ENCODE measurements at regions not wholly inside any gene's neighbourhood (a gene's known extent, or its start where the extent isn't known, plus 50 kb on each side); places are given as distances from the start of the nearest gene placed in this dataset.

DNA sequence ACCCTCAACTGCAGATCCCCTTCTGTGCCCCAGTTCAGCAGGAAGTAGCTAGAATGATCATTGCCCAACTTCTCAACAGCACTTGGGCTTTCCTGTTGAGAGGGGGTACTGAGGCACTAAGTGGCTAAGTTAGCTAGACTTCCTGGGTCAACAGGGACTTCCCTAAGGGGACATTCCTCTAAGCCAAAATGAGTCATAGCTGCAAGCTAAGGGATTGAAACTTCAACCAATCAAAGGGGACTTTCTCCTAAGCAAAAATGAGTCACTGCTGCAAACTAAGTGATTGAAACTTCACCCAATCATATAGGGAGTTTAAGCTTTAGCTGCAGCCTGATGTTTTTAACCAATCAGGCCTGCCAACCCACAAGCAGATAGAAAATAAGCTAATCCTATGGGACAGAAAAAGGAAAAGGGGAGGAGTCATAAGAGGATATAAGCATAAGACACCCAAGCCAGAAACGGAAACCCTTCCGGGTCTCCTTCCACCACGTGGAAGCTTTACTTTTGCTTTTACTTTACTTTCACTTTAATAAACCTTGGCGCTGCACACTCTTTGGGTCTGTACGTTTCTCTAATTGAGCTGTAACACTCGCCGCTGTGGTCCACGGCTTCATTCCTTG lies 659.0 kb upstream of the HS3ST5 start:
- H3K27ac ChIP-seq (ENCODE audit: low read depth, low read length), result no peak overlapping the region
- H2AK5ac ChIP-seq (ENCODE audit: low read length), result no peak overlapping the region
- H3K27me3 ChIP-seq (ENCODE audit: insufficient read depth, low read length, poor library complexity), result no peaks in the 10 kb centered on the region
- H2BK120ac ChIP-seq (ENCODE audit: low read depth, low read length), result no peak overlapping the region
- no peak overlapping the region for H2BK5ac ChIP-seq (ENCODE audit: low read length)
- no CpG with 5 or more reads among the region's 8 CpGs for WGBS (ENCODE audit: extremely low coverage, insufficient coverage, low lambda C conversion rate)
- H3K79me2 ChIP-seq (ENCODE audit: control insufficient read depth, insufficient read depth, low read length), result no peaks in the 10 kb centered on the region
- no peaks in the 10 kb centered on the region for H3K36me3 ChIP-seq (ENCODE audit: control insufficient read depth, insufficient read depth, low read length)
- no peak overlapping the region for H3K9ac ChIP-seq (ENCODE audit: low read length)
- no peak overlapping the region for H3K4me2 ChIP-seq (ENCODE audit: low read length)
- no peak overlapping the region for H3K23ac ChIP-seq (ENCODE audit: low read length)
- H4K5ac ChIP-seq (ENCODE audit: low read length), result no peak overlapping the region
- DNase-seq, result no peak
- no peak overlapping the region for H3K4ac ChIP-seq (ENCODE audit: low read depth, low read length)
- no peaks in the 10 kb centered on the region for H3K4me1 ChIP-seq (ENCODE audit: control insufficient read depth, low read depth, low read length)
- no peaks in the 10 kb centered on the region for H3K79me1 ChIP-seq (ENCODE audit: low read length)
- no peak overlapping the region for H3K56ac ChIP-seq (ENCODE audit: low read length)
- H3K4me3 ChIP-seq (ENCODE audit: low read length), result no peak overlapping the region
- no peak overlapping the region for H3K18ac ChIP-seq (ENCODE audit: low read length)
- H4K8ac ChIP-seq (ENCODE audit: low read depth, low read length), result no peak overlapping the region
- H2BK15ac ChIP-seq (replicated peaks; ENCODE audit: low read depth), result no peak overlapping the region

DNA sequence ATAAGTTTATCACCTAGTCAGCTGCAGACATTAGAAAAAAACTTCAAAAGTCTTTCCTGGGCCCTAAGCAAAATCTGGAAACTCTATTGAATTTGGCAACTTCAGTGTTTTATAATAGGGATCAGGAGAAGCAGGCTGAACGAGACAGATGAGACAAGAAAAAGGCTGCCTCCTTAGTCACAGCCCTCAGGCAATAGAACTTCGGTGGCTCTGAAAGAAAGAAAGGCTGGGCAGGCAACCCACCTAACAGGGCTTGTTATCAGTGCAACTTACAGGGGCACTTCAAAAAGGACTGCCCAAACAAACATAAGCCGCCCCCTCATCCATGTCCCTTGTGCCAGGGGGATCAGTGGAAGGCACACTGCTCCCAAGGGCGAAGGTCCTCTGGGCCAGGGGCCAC lies 657.9 kb upstream of the HS3ST5 start:
- no peak overlapping the region for H3K4ac ChIP-seq (ENCODE audit: low read depth, low read length)
- no peak overlapping the region for H2BK15ac ChIP-seq (replicated peaks; ENCODE audit: low read depth)
- no peak overlapping the region for H3K9ac ChIP-seq (ENCODE audit: low read length)
- H2AK5ac ChIP-seq (ENCODE audit: low read length), result no peak overlapping the region
- no CpG with 5 or more reads among the region's 4 CpGs for WGBS (ENCODE audit: extremely low coverage, insufficient coverage, low lambda C conversion rate)
- H2BK120ac ChIP-seq (ENCODE audit: low read depth, low read length), result no peak overlapping the region
- H2BK5ac ChIP-seq (ENCODE audit: low read length), result no peak overlapping the region
- no peak overlapping the region for H4K5ac ChIP-seq (ENCODE audit: low read length)
- H3K23ac ChIP-seq (ENCODE audit: low read length), result no peak overlapping the region
- H3K36me3 ChIP-seq (ENCODE audit: control insufficient read depth, insufficient read depth, low read length), result no peaks in the 10 kb centered on the region
- H3K4me2 ChIP-seq (ENCODE audit: low read length), result no peak overlapping the region
- no peak overlapping the region for H3K56ac ChIP-seq (ENCODE audit: low read length)
- no peak overlapping the region for H4K8ac ChIP-seq (ENCODE audit: low read depth, low read length)
- no peaks in the 10 kb centered on the region for H3K79me2 ChIP-seq (ENCODE audit: control insufficient read depth, insufficient read depth, low read length)
- H3K4me3 ChIP-seq (ENCODE audit: low read length), result no peak overlapping the region
- no peaks in the 10 kb centered on the region for H3K4me1 ChIP-seq (ENCODE audit: control insufficient read depth, low read depth, low read length)
- no peak for DNase-seq
- no peak overlapping the region for H3K27ac ChIP-seq (ENCODE audit: low read depth, low read length)
- no peaks in the 10 kb centered on the region for H3K79me1 ChIP-seq (ENCODE audit: low read length)
- no peaks in the 10 kb centered on the region for H3K27me3 ChIP-seq (ENCODE audit: insufficient read depth, low read length, poor library complexity)
- H3K18ac ChIP-seq (ENCODE audit: low read length), result no peak overlapping the region

DNA sequence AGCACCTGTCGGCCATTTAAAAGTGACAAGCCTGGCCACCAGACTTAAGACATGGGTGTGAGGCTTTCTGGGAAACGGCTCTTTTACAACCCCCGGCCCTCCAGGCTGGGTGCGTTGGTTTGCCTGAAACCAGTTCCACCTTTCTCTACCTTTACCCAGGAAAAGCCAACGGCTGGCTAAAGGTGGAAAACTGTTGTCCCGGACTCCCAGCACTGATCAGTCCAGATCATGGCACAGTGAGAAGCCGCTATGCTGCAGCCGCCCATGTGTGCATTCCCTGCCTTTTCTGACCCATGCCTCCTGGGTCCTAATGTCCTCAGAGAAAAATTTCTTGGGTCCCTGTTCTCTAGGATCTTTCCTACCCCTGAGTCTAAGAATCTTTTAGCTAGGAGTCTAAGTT lies 655.7 kb upstream of the HS3ST5 start:
- Histone ChIP-seq H3K79me2 (ENCODE audit: control insufficient read depth, insufficient read depth, low read length) (no peaks in the 10 kb centered on the region), H3K4me1 (ENCODE audit: control insufficient read depth, low read depth, low read length) (no peaks in the 10 kb centered on the region), H3K4ac (ENCODE audit: low read depth, low read length) (no peak overlapping the region), H2BK120ac (ENCODE audit: low read depth, low read length) (no peak overlapping the region), H3K79me1 (ENCODE audit: low read length) (no peaks in the 10 kb centered on the region), H3K4me3 (ENCODE audit: low read length) (no peak overlapping the region), H2AK5ac (ENCODE audit: low read length) (no peak overlapping the region), H3K56ac (ENCODE audit: low read length) (no peak overlapping the region), H3K9ac (ENCODE audit: low read length) (no peak overlapping the region), H2BK5ac (ENCODE audit: low read length) (no peak overlapping the region), H2BK15ac (replicated peaks; ENCODE audit: low read depth) (no peak overlapping the region), H4K8ac (ENCODE audit: low read depth, low read length) (no peak overlapping the region), H3K36me3 (ENCODE audit: control insufficient read depth, insufficient read depth, low read length) (no peaks in the 10 kb centered on the region), H3K27ac (ENCODE audit: low read depth, low read length) (no peak overlapping the region), H3K27me3 (ENCODE audit: insufficient read depth, low read length, poor library complexity) (no peaks in the 10 kb centered on the region), H3K23ac (ENCODE audit: low read length) (no peak overlapping the region), H3K4me2 (ENCODE audit: low read length) (no peak overlapping the region), H4K5ac (ENCODE audit: low read length) (no peak overlapping the region), H3K18ac (ENCODE audit: low read length) (no peak overlapping the region)
- no peak for DNase-seq
- WGBS (ENCODE audit: extremely low coverage, insufficient coverage, low lambda C conversion rate), result no CpG with 5 or more reads among the region's 8 CpGs

DNA sequence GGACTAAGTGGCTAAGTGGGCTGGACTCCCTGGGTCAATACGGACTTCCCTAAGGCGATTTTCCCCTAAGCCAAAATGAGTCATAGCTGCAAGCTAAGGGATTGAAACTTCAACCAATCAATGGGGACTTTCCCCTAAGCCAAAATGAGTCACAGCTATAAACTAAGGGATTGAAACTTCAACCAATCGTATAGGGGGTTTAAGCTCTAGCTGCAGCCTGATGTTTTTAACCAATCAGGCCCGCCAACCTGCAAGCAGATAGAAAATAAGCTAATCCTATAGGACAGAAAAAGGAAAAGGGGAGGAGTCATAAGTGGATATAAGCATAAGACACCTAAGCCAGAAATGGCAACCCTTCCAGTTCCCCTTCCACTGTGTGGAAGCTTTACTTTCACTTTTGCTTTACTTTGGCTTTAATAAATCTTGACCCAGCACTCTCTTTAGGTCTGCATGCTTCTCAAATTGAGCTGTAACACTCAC lies 655.0 kb upstream of the HS3ST5 start:
- H3K4me2 ChIP-seq (ENCODE audit: low read length), result no peak overlapping the region
- no peak overlapping the region for H3K18ac ChIP-seq (ENCODE audit: low read length)
- H3K23ac ChIP-seq (ENCODE audit: low read length), result no peak overlapping the region
- no peaks in the 10 kb centered on the region for H3K4me1 ChIP-seq (ENCODE audit: control insufficient read depth, low read depth, low read length)
- H2BK15ac ChIP-seq (replicated peaks; ENCODE audit: low read depth), result no peak overlapping the region
- no peak overlapping the region for H4K8ac ChIP-seq (ENCODE audit: low read depth, low read length)
- no peak overlapping the region for H4K5ac ChIP-seq (ENCODE audit: low read length)
- no peak overlapping the region for H3K56ac ChIP-seq (ENCODE audit: low read length)
- H3K27me3 ChIP-seq (ENCODE audit: insufficient read depth, low read length, poor library complexity), result no peaks in the 10 kb centered on the region
- H3K79me2 ChIP-seq (ENCODE audit: control insufficient read depth, insufficient read depth, low read length), result no peaks in the 10 kb centered on the region
- no peak overlapping the region for H3K9ac ChIP-seq (ENCODE audit: low read length)
- no peak overlapping the region for H3K4ac ChIP-seq (ENCODE audit: low read depth, low read length)
- DNase-seq, result no peak
- no peak overlapping the region for H2BK120ac ChIP-seq (ENCODE audit: low read depth, low read length)
- H2BK5ac ChIP-seq (ENCODE audit: low read length), result no peak overlapping the region
- no peaks in the 10 kb centered on the region for H3K36me3 ChIP-seq (ENCODE audit: control insufficient read depth, insufficient read depth, low read length)
- WGBS (ENCODE audit: extremely low coverage, insufficient coverage, low lambda C conversion rate), result no CpG with 5 or more reads among the region's 4 CpGs
- no peak overlapping the region for H3K27ac ChIP-seq (ENCODE audit: low read depth, low read length)
- no peak overlapping the region for H3K4me3 ChIP-seq (ENCODE audit: low read length)
- no peak overlapping the region for H2AK5ac ChIP-seq (ENCODE audit: low read length)
- no peaks in the 10 kb centered on the region for H3K79me1 ChIP-seq (ENCODE audit: low read length)

DNA sequence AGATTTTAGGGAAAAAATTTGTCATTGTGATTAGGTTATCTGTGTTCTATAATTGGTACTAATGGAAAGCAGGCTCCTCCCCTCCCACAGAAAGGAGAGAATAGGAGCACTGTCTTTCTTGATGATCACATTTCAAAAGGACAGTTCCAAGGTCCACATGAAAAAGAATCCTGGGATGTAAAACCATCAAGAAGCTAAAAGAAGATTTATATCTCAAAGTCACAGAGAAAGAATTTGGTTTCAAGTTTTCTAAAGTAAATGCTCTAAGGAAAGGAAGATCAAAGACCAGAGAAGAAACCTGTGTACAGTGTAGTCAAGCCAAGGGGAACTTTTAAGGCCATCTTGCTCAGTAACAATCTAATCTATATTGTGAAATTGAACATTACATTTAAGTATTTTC lies 652.7 kb upstream of the HS3ST5 start:
- no peaks in the 10 kb centered on the region for H3K79me2 ChIP-seq (ENCODE audit: control insufficient read depth, insufficient read depth, low read length)
- H3K18ac ChIP-seq (ENCODE audit: low read length), result no peak overlapping the region
- no peak overlapping the region for H2AK5ac ChIP-seq (ENCODE audit: low read length)
- H3K79me1 ChIP-seq (ENCODE audit: low read length), result no peaks in the 10 kb centered on the region
- H2BK5ac ChIP-seq (ENCODE audit: low read length), result no peak overlapping the region
- H3K9ac ChIP-seq (ENCODE audit: low read length), result no peak overlapping the region
- DNase-seq, result no peak
- no peaks in the 10 kb centered on the region for H3K4me1 ChIP-seq (ENCODE audit: control insufficient read depth, low read depth, low read length)
- no peak overlapping the region for H4K5ac ChIP-seq (ENCODE audit: low read length)
- no peak overlapping the region for H4K8ac ChIP-seq (ENCODE audit: low read depth, low read length)
- H3K27me3 ChIP-seq (ENCODE audit: insufficient read depth, low read length, poor library complexity), result no peaks in the 10 kb centered on the region
- H3K27ac ChIP-seq (ENCODE audit: low read depth, low read length), result no peak overlapping the region
- no peak overlapping the region for H3K23ac ChIP-seq (ENCODE audit: low read length)
- H3K56ac ChIP-seq (ENCODE audit: low read length), result no peak overlapping the region
- H3K36me3 ChIP-seq (ENCODE audit: control insufficient read depth, insufficient read depth, low read length), result no peaks in the 10 kb centered on the region
- H2BK120ac ChIP-seq (ENCODE audit: low read depth, low read length), result no peak overlapping the region
- H3K4me3 ChIP-seq (ENCODE audit: low read length), result no peak overlapping the region
- no peak overlapping the region for H3K4ac ChIP-seq (ENCODE audit: low read depth, low read length)
- no peak overlapping the region for H2BK15ac ChIP-seq (replicated peaks; ENCODE audit: low read depth)
- no peak overlapping the region for H3K4me2 ChIP-seq (ENCODE audit: low read length)

DNA sequence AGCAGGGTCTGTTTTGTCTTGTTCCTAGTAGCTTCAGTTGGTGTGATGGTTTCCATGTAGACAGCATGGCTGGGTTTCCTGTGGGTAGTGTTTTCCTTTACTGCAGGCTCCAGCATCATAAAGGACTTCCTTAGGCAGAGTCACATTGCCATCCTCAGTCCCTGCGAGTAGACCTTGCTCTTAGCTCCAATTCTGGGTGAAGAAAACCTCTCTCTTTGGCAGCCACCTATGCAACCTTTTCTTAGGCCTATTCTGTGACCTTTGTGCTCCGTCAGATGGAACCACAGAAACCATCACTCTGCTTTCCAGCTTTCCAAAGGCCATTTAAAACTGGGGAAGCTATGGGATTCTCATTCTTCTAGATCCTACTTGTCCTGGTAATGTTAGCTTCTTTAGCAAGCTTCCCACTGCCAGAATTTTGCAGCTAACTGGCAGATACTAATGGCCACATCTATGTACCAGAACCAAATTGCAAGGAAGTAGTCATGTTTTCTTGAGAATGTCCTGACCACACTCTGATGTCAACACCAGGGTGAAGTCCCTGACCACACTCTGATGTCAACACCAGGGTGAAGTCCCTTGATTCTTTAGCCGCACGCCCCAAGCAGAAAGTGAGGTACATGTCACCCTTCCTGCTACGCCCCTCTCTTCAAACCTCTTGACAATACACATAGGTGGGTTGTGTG lies 646.6 kb upstream of the HS3ST5 start:
- no peak overlapping the region for H3K4me2 ChIP-seq (ENCODE audit: low read length)
- no peak overlapping the region for H3K23ac ChIP-seq (ENCODE audit: low read length)
- no peak overlapping the region for H3K9ac ChIP-seq (ENCODE audit: low read length)
- H3K4me3 ChIP-seq (ENCODE audit: low read length), result no peak overlapping the region
- no CpG with 5 or more reads among the region's 5 CpGs for WGBS (ENCODE audit: extremely low coverage, insufficient coverage, low lambda C conversion rate)
- no peak for DNase-seq
- no peak overlapping the region for H4K8ac ChIP-seq (ENCODE audit: low read depth, low read length)
- H3K4ac ChIP-seq (ENCODE audit: low read depth, low read length), result no peak overlapping the region
- no peaks in the 10 kb centered on the region for H3K27me3 ChIP-seq (ENCODE audit: insufficient read depth, low read length, poor library complexity)
- no peak overlapping the region for H2AK5ac ChIP-seq (ENCODE audit: low read length)
- no peak overlapping the region for H3K18ac ChIP-seq (ENCODE audit: low read length)
- H3K79me1 ChIP-seq (ENCODE audit: low read length), result no peaks in the 10 kb centered on the region
- H3K27ac ChIP-seq (ENCODE audit: low read depth, low read length), result no peak overlapping the region
- H3K4me1 ChIP-seq (ENCODE audit: control insufficient read depth, low read depth, low read length), result no peaks in the 10 kb centered on the region
- no peak overlapping the region for H2BK120ac ChIP-seq (ENCODE audit: low read depth, low read length)
- no peaks in the 10 kb centered on the region for H3K36me3 ChIP-seq (ENCODE audit: control insufficient read depth, insufficient read depth, low read length)
- no peak overlapping the region for H2BK15ac ChIP-seq (replicated peaks; ENCODE audit: low read depth)
- H2BK5ac ChIP-seq (ENCODE audit: low read length), result no peak overlapping the region
- H4K5ac ChIP-seq (ENCODE audit: low read length), result no peak overlapping the region
- H3K79me2 ChIP-seq (ENCODE audit: control insufficient read depth, insufficient read depth, low read length), result no peaks in the 10 kb centered on the region
- H3K56ac ChIP-seq (ENCODE audit: low read length), result no peak overlapping the region

Measured in mesendoderm (in vitro differentiated cells).